Thymus (tissue), 11 donors: ENCODE measurements at regions not wholly inside any gene's neighbourhood (a gene's known extent, or its start where the extent isn't known, plus 50 kb on each side); places are given as distances from the start of the nearest gene placed in this dataset.

ENCODE experiments used
- DNase-seq, 9 donors: peaks; one replicate each; pipeline ENCODE4 v3.0.0-alpha.2; 2013; ENCODE audit warnings: low spot score in 9 of 9, low read depth in 6 of 9, missing footprints in 1 of 9
- H3K27ac ChIP-seq, 2 donors: one replicate each; pipeline ENCODE4 v1.5.1; 2013; ENCODE audit warnings: control low read depth in 1 of 2, low read depth in 1 of 2, low read length in 1 of 2, mild to moderate bottlenecking in 1 of 2, moderate library complexity in 1 of 2
- H3K27me3 ChIP-seq, 2 donors: one replicate each; pipeline ENCODE4 v1.5.1; 2013; ENCODE audit warnings: low read length in 1 of 2; ENCODE audit not compliant: control insufficient read depth in 2 of 2, insufficient read depth in 1 of 2
- H3K36me3 ChIP-seq, 2 donors: one replicate each; pipeline ENCODE4 v1.5.1; 2013; ENCODE audit warnings: low read length in 1 of 2, mild to moderate bottlenecking in 1 of 2, moderate library complexity in 1 of 2; ENCODE audit not compliant: control insufficient read depth in 2 of 2, insufficient read depth in 2 of 2
- H3K4me1 ChIP-seq, 2 donors: one replicate each; pipeline ENCODE4 v1.5.1; 2013; ENCODE audit warnings: low read length in 2 of 2; ENCODE audit not compliant: control insufficient read depth in 2 of 2, insufficient read depth in 2 of 2
- H3K4me3 ChIP-seq, 2 donors: one replicate each; pipeline ENCODE4 v1.5.1; 2013; ENCODE audit warnings: low read length in 2 of 2, control low read depth in 1 of 2, mild to moderate bottlenecking in 1 of 2
- H3K9me3 ChIP-seq, 2 donors: one replicate each; pipeline ENCODE4 v1.5.1; 2013; ENCODE audit warnings: low read length in 1 of 2, mild to moderate bottlenecking in 1 of 2; ENCODE audit not compliant: control insufficient read depth in 2 of 2, insufficient read depth in 1 of 2
- WGBS: extraction: QIAGEN DNeasy Blood & Tissue Kit; methylation state at CpG from one replicate; pipeline ENCODE4 v1.1.7; 2013; 5-methylcytosine and 5-hydroxymethylcytosine counted together
- donor health status: healthy.

GRCh38 chr9:88220652-88221051 is 82.4 kb upstream of the SPATA31C2 start:
- Histone ChIP-seq H3K27ac (no peak overlapping the region), H3K4me3 (no peak overlapping the region), H3K4me1 (no peaks in the 10 kb centered on the region), H3K36me3 (no peaks in the 10 kb centered on the region), H3K27me3 (peaks cover 0 to 2% of the 10 kb centered on the region in 2 donors), H3K9me3 (no peaks in the 10 kb centered on the region)
- no peak for DNase-seq
- WGBS, result 93% methylated on average over 20 of the region's 20 CpGs

- H3K4me3 ChIP-seq, result no peak overlapping the region
- no peaks in the 10 kb centered on the region for H3K4me1 ChIP-seq
- H3K27ac ChIP-seq, result no peak overlapping the region
- H3K9me3 ChIP-seq, result no peaks in the 10 kb centered on the region
- 93% methylated on average over 4 of the region's 4 CpGs for WGBS
- no peaks in the 10 kb centered on the region for H3K36me3 ChIP-seq
- DNase-seq, result no peak
- peaks cover 0 to 2% of the 10 kb centered on the region in 2 donors for H3K27me3 ChIP-seq
Measured at GRCh38 chr9:88219601-88220000, 81.3 kb upstream of the SPATA31C2 start.

- no peaks in the 10 kb centered on the region for H3K9me3 ChIP-seq
- H3K36me3 ChIP-seq, result no peaks in the 10 kb centered on the region
- DNase-seq, result no peak
- H3K27ac ChIP-seq, result no peak overlapping the region
- no peak overlapping the region for H3K4me3 ChIP-seq
- 96% methylated on average over 3 of the region's 3 CpGs for WGBS
- no peaks in the 10 kb centered on the region for H3K4me1 ChIP-seq
- peaks cover 0 to 2% of the 10 kb centered on the region in 2 donors for H3K27me3 ChIP-seq
Measured at GRCh38 chr9:88218726-88219125, 80.5 kb upstream of the SPATA31C2 start.

GRCh38 chr9:88216126-88216995 is 78.1 kb upstream of the SPATA31C2 start:
- peaks cover 0 to 2% of the 10 kb centered on the region in 2 donors for H3K27me3 ChIP-seq
- H3K36me3 ChIP-seq, result no peaks in the 10 kb centered on the region
- no peaks in the 10 kb centered on the region for H3K4me1 ChIP-seq
- peaks cover 0 to 3% of the 10 kb centered on the region in 2 donors for H3K9me3 ChIP-seq
- H3K27ac ChIP-seq, result no peak overlapping the region
- 96% methylated on average over 29 of the region's 29 CpGs for WGBS
- no peak overlapping the region for H3K4me3 ChIP-seq
- no peak for DNase-seq

GRCh38 chr9:88215196-88216125 is 77.2 kb upstream of the SPATA31C2 start:
- peaks cover 0 to 3% of the 10 kb centered on the region in 2 donors for H3K9me3 ChIP-seq
- no peak overlapping the region for H3K27ac ChIP-seq
- 82% methylated on average over 10 of the region's 10 CpGs for WGBS
- H3K27me3 ChIP-seq, result peaks cover 0 to 2% of the 10 kb centered on the region in 2 donors
- no peak for DNase-seq
- H3K4me3 ChIP-seq, result no peak overlapping the region
- no peaks in the 10 kb centered on the region for H3K36me3 ChIP-seq
- no peaks in the 10 kb centered on the region for H3K4me1 ChIP-seq

GRCh38 chr9:88202321-88202720 is 64.0 kb upstream of the SPATA31C2 start:
- whole genome bisulfite sequencing, result 85% methylated on average over 8 of the region's 8 CpGs
- Histone ChIP-seq H3K9me3 (no peaks in the 10 kb centered on the region), H3K36me3 (no peaks in the 10 kb centered on the region), H3K27ac (no peak overlapping the region), H3K27me3 (no peaks in the 10 kb centered on the region), H3K4me3 (no peak overlapping the region), H3K4me1 (no peaks in the 10 kb centered on the region)
- no peak for DNase-seq

- whole genome bisulfite sequencing, result 78% methylated on average over 7 of the region's 7 CpGs
Measured at GRCh38 chr9:88198341-88198807, 60.1 kb upstream of the SPATA31C2 start.

GRCh38 chr9:88197781-88198340 is 59.6 kb upstream of the SPATA31C2 start:
- H3K4me1 ChIP-seq, result no peaks in the 10 kb centered on the region
- 87% methylated on average over 4 of the region's 4 CpGs for WGBS
- no peak overlapping the region for H3K4me3 ChIP-seq
- H3K27ac ChIP-seq, result peak overlapping the region in 1 of 2 donors; percentile 16
- no peaks in the 10 kb centered on the region for H3K36me3 ChIP-seq
- H3K9me3 ChIP-seq, result no peaks in the 10 kb centered on the region
- DNase-seq, result no peak
- H3K27me3 ChIP-seq, result no peaks in the 10 kb centered on the region

More at GRCh38 chr9:88198341-88198807, 60.1 kb upstream of the SPATA31C2 start:
- no peaks in the 10 kb centered on the region for H3K4me1 ChIP-seq
- no peaks in the 10 kb centered on the region for H3K36me3 ChIP-seq
- no peak for DNase-seq
- no peaks in the 10 kb centered on the region for H3K27me3 ChIP-seq
- H3K27ac ChIP-seq, result no peak overlapping the region
- H3K4me3 ChIP-seq, result no peak overlapping the region
- H3K9me3 ChIP-seq, result no peaks in the 10 kb centered on the region
